ENCODE measurements at regions not wholly inside any gene's neighbourhood (a gene's known extent, or its start where the extent isn't known, plus 50 kb on each side); places are given as distances from the start of the nearest gene placed in this dataset.

DNA sequence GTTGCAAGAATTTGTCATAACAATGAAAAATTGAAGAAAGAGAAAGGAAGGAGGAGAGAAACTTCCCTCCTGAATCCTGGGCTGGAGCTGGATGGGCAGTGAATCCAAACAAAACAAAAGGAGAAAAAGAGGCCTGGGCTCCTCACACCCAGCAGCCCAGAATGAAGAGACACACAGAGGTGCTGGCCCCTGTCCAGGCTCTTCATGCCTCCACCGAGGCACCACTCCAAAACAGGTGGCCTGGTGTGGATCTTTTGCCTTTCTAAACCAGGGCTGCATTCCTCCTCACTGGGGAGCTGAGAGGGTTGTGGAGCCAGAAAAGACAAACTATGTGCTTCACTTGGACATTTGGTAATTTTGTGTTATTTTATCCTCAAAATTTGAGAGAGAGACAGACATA, 76.0 kb downstream of the FAM124B start:
- DNase-seq: no peak

DNA sequence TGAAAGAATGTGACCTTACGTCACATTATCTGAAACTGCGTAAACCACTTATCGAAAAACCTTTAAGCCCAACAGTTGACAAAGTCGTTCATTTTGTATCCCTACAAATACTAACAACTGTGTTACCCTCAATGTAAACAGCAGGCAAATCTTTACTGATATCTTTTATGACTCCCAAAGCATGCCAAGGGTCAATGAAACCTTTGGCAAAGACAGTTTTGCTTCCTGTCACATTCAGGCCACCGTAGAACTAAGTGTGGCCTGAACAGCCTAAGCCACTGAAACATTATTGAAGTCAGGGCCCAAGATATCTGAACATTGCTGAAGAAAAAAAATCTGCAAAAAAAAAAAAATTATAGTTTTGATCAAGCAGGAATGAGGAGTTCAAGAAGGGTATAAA, 77.3 kb downstream of the FAM124B start:
- no peak for DNase-seq

DNA sequence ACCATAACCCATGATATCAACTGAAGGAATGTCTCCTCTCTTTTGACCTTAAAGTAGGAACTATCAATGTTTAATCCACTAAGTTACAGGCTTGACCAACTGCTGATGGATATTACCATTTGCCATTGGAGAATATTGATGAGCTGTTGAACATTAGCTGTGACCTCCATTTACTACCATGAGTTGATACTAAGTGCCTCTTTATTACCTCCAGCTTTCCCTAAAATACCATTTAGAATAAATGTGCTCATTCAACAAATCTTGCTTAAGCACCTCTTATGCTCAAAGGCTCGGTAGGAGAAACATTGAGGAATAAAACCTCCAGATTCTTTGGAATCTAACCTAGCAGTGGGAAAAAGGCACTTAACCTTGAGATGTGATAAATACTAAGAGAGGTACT, 81.2 kb downstream of the FAM124B start:
- no peak for DNase-seq

DNA sequence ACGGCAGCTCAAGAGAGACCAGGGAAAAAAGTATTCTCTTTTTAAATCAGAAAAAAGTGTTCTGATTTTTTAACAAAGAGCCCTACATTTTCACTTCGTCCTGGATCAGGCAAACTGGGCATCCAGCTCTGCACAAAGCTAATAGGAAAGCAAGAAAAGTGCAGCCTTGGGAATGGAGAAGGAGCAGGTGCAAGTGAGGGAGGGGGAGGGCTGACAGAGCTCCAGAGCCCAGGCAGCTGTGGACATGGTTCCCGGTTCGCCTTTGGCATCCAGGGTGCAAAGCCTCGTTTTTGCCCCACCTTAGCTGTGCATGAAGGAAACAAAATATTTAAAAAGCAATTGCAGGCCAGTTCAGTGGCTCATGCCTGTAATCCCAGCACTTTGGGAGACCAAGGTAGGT, 82.2 kb downstream of the FAM124B start:
- no peak for DNase-seq

DNA sequence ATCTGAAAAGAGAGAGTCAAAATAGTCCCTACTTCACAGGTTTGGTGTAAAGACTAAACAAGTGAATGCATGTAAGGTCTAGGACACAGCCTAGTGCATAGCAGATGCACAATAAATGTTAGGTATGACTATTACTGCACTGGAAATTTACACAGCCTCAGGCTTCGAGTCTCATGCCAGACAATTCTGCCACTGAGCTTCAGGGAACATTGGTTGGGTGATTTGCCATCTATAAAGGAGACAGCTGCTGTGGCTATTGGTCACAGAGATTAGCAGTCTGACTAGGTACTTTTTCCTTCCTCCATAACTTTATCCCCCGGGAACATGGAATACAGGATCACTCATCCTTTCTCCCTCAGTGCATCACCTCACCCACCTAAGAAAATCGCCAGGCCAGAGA, 89.2 kb downstream of the FAM124B start:
- no peak for DNase-seq

DNA sequence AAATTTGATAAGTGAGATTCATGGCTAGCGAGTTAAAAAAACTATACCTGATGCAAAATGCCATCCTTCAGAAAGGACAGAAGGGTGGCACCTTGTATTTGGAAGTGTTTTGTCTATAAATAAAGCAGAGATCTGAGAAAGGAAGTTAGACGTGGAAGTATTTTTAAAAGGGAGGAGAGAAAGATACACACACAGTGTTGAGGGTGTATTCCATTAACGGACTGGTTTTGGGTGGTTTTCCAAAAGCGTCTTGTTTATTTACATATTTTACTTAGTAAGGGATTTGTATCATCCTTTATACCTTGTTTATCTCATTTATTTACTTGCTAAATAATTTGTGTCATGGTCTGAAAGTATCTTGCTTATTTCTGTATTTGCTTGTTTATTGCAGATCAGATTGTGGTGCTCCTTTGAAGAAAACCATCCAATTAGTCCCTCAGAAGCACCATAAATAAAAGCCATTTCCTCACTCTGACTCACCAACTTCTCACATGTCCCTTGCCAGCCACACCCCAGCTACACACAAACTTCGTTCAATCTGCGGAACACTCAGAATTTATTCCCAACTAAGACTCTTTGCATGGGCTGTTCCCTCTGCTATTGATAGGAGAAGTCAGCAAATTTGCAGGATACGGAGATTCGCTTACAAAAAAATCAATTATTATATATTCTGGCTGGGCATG, 90.8 kb downstream of the FAM124B start:
- DNase-seq: no peak

DNA sequence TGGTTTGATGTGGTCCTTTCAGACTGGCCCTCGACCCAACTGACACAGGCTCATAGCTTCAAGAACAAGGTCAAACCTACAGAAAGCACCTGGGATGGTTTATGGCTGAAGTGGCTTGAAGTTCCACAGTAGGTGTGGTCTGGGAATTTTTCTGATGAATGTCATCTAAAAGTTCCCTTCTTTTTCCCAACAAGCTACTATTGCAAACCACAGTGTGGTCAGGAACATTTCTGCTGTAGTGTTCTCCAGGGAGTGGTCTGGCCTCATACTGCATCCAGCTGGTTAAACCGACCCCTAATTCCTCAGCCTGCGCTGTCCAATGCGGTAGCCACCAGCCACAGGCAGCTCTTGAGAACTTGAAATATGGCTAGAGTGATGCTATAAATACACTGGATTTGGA, 92.7 kb downstream of the FAM124B start:
- DNase-seq: peak; percentile 77

DNA sequence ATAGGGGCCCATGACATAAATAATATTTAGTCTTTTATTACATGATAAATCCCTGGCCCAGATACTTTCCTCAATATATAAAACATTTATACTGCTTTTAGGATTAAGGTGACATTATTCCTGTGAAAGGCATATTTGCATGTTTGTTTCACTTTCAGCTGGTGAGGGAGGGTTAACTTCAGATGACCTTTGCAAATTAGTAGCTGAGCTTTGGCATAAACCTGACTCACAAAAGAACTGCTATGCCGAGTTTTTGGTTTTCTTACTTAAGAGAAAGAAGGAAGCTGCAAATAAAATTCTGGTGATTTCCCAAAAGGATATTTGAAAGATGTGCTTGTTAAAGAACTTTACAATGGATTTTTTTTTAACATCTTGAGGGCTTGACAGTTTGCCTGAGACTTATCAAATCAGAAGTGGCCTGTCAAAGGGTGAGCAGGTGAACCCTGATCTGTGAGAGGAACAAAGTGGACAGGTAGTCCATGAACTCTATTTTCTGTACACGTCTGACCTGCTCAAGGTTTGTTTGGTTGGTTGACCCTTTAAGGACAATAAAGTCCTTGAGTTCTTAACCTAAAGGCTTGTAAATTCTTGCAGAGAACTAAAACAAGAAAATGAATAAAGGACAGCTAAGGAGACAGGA, 93.5 kb downstream of the FAM124B start:
- no peak for DNase-seq

DNA sequence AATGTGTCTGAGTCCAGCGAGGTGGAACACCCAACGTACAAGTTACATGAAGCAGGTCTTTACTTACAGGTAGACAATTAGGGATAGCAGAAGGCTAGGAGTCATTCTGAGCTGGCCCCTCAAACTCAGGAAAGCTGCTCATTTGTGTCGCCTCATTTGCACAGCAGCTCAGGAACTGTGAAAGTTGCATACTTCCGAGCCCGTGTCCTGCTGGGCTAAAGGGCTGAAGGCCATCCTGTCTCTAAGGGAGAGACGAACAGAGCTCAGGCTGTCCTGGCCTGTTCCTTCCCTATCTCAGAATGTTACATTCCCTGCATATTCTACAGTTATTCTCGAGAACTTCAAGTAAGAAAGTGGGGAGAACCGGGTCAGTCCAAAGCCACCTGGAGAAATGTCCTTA, 99.0 kb downstream of the FAM124B start:
- DNase-seq: no peak

DNA sequence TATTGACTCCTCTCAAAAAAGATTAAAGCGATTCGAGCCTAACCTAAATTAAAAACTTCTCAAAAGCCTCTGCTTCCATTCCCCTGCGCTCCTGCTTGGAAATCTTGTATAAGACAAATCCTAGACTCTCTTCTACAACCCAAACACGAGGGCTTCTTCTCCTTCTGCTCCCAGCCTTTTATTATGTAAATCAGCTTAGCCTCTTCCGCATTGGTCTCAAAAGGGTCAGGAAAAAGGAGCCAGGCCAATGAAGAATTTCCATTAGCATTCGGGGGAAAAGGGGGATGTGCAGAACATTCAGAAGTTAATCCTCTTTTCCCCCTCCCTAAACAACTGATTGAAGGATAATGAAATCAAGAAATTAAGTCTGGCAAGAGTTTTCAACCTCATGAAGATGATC, 107.9 kb downstream of the FAM124B start:
- no peak for DNase-seq

DNA sequence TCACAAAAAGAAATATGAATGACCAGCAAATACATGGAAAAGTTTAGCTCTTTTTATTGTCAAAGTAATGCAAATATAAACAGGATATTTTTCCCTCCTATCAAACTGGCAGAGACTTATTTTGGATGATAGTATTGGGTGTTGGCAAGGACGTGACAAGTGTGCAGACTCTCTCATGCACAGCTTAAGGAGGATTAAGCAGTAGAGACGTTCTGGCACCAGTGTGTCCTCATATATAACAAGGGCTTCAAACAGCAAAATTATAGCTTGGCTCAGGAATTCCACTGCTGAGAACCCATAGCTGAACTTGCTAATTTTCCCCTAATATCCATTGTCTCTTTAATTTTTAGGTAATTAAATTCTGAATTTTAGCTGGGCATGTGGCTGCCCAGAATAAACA, 114.4 kb downstream of the FAM124B start:
- DNase-seq: no peak

DNA sequence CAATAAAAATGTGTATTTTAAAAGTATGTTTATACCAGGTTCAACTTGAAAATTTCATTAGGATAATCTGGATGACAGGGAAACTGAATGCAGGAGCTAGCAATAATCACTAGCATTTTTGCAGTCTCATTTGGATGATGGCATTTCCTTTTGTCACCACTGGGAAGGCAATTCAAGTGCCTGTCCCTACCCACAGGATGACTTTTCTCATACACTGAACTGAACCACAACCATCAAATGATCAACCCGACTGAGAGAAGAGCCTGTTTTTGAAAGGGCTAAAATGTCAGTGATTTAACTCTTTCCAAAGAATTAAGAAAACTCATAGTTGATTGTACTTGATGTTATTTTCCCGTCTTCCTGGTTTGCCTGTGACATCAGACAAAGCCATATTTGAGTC, 115.0 kb downstream of the FAM124B start:
- peak; percentile 28 for DNase-seq

DNA sequence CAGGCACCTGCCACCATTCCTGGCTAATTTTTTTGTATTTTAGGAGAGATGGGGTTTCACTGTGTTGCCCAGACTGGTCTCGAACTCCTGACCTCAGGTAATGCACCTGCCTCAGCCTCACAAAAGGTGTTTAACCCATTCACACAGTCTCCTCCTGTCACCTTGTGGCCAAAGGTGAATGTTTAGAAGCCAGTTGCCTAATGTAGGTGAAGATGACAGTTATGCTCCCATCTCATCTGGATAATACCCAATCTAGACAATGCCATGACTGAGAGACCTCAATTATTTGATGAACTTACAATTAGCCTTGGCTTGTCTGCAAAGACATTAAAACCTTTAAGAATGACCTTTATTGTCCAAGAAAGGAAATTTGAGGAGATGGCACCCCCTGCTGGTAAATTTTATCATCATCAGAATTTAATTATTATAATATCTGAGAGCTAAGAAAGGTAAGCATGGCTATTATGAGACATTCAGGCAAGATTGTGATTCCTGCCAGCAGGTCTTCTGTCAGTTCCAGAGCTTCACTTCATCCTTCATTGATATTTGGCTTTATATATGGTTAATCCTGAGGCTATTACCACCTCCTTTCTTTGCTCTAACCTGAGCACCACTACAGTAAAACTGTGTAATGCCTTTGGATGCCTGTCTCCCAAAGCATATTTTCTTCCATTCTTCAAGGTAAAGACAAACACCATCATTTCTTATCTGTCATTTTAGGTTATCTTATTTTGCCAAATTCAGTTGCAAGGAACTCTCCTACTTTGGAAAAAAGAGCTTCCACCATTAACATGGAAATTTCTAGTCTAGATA, 117.6 kb downstream of the FAM124B start:
- peak; percentile 38 for DNase-seq

DNA sequence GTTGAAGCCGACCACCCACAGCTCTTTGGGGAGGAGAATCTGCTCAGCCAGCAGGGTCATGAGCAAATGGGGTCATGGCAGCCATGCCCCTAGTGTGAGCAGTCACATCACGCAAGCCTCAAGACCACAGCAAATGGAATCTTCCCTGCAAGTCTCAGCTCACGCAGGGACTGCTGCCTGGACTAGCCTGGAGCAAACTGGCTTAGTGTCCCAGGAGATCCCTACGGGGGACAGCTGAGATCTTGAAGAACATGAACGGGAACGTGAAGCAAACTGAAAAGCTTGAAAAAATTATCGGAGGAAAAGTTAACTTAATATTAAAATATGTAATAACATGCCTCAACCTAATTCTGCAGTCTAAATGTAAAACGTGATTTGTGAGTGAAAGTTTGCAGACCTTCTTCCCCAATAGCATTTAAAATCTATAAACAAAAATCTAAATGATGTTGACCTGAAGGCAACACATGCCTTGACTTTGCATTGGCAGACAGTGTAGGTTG, 118.4 kb downstream of the FAM124B start:
- no peak for DNase-seq

DNA sequence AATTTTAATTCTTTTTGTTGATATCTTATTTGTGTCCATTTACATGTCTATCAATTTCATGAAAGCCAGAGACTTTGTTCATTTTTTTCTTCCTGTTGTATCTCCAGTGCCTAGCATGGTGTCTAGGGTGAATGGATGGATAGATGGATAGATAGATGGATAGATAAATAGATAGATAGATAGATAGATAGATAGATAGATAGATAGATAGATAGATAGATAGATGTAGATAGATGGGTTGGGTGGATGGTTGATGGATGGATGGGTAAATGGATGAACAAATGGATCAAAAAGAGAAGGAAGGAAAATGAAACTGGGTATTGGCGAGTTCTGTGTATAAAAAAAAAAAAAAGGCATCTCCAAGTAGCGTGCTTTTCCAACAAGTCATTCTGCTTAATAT, 120.5 kb downstream of the FAM124B start:
- no peak for DNase-seq

DNA sequence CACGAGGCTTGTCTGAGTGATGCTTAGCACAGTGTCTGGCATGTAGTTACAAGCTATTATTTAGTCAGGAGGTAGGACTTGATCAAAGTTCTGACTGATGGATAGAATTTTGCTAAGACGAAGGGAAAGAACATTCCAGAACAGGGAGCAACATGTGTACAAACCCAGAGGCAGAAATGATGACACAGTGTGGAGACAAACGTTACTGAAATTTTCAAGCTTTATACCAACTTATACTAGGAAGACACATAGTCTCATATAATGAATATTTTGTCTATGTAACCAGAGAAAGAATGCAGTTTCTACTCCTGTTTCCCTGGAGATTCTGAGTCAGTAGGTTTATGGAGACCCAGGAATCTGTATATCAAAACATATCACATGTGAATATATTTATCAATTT, 123.4 kb downstream of the FAM124B start:
- peak; percentile 63 for DNase-seq

DNA sequence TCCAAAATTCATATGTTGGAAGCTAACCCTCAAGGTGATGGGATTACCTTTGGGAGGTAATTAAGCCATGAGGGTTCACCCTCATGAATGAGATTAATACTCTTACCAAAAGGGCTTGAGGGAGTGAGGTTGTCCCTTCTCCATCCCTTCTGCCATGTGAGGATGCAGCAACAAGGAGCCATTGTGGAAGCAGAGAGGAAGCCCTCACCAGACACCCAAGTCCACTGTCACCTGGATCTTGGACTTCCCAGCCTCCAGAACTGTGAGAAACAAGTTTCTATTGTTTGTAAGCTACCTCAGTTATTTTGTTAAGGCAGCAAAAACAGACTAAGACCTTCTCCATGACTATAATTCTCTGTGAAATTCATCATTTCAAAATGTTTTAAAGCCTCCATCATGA, 125.7 kb downstream of the FAM124B start:
- no peak for DNase-seq

DNA sequence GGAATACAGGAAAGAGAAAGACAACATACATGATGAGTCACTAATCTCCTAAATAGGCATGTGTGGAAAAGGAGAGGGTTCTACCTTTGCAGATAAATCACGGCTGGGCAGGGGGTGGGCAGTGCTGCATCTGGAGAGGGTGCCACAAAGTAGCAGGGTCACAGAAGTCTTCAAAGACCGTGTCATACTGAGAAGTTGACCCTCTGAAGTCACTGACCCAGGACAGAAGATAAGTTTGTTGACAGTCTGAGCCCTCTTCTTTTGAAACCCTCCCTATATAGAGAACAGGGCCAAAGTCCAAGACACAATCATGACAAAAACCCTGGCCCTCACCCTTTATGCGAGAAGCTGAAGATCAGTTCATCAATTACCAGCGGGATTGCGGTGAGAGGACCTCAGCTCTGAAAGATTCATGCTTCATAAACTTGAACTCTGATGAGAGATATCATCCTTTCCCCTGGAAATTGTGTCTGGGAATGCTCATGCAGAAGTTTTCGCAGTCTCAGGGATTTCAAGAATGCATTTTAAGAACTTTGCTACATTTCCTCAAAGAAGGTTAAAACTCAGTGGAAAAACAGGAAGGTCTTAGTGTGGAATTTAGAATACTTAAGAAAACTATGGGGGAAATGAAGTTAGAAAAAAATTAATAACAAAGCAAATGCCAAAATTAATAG, 129.5 kb downstream of the FAM124B start:
- no peak for DNase-seq

DNA sequence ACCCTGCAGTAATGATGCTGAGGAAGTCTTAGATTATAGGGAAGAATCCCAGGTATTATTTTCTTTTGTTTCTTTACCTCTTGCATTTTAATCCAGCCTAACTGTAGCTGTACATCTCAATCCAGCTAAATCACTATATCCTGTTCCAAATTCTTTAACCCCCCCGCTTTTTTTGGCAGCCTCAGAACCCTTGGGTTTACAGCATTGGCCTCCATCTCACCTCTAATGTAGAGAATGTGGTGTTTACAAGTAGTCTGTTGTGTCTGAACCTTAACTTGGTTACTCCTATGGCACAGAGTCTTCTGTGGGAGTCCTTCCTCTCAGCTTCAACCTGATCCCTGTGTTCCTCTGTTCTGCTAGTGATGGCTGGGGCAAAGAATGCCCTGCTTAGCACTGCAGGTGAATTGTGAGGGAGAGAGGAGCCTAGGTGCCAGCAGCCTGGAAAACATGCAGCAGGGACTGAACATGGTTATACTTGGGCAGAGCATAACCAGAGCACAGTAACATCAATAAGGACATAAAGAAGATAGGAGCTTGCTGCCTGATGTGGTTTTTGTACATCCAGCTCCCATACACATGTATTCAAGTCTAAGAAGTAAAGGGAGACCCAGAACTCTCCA, 130.2 kb downstream of the FAM124B start:
- no peak for DNase-seq

DNA sequence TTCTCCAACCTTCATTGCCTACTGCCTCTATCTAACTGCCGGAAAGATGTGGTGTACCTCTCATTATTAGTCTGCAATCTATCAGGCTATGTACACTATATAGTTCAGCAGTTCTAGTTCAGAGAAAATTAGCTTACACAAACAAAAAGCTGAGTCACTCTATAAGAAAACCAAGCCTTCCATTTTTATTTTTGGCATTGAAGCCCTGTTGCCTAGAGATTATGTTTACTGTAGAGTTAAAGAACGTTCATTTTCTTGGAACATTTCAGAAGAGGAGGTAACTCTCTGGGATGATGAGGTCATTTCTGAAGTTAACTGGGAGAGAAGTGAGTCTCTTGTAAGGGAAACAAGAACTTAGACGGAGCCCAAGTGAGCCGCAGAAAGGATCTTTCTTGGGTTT, 133.5 kb downstream of the FAM124B start:
- DNase-seq: peak; percentile 89

DNA sequence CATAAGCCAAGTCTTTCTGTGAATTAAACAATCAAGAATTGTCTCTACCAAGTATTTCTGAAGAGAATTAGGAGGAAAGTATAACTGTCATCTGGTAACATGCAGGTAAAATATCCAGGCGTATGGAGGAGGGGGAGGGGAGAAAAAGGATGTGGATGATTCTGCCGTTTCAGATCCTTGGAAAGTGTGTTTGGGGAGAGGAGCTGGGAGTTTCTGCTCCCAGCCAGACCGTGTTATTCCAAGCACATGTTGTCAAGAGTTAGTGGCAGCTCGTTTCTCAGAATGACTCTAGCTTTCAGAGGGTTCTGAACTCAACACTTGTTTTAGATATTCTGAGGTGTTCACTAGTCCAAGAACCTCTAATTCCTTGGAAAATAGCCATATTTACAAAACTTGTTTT, 137.6 kb downstream of the FAM124B start:
- DNase-seq: no peak

DNA sequence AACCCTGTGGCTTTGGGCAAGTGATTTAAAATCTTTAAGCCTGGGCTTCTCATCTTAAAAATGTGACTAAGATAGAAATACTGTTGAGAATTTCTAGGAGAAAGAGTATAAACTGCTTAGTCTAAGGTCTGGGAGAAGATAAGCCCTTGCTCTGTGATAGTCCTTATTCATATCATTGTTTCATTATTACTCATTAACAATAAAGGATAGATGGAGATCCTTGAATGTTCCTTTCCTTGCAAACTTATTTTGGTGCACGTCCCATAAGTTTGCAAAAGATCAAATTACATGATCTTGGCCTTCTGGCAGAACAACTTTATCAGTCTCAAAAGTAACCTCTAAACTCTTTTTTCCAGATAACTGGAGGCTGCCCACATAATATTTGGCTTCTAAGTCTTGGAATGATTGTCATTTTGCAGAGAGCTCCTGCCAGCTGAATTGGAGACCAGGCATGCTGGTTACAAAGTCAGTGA, 138.3 kb downstream of the FAM124B start:
- DNase-seq: peak; percentile 84

DNA sequence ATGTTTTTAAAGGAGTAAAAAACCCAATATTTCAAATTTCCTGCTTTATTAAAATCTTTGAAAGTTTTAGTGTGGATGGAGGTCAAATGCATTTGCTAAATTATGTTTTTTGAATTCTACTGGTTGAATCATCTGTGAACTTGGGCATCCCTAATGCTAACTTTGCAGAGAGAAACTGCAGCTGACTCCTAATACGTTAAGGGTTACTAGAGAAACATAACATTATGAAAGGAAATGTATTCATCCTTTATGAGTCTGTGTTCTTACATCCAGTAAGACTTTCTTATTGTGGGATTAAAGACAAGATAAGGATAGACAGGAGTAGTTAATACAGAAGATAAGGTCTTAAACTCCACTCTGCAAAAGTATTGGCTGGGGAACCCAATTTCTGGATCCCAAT, 140.6 kb downstream of the FAM124B start:
- peak; percentile 51 for DNase-seq

Data from fibroblast of skin of right biceps (primary cell).